Astrocyte (in vitro differentiated cells and primary cell): ENCODE measurements at regions not wholly inside any gene's neighbourhood (a gene's known extent, or its start where the extent isn't known, plus 50 kb on each side); places are given as distances from the start of the nearest gene placed in this dataset.

Source experiments
- DNase-seq: peaks from one replicate; pipeline ENCODE4 v3.0.0-alpha.2; 2010; ENCODE audit warnings: low read depth
- FAIRE-seq: peaks from 2 replicates; lab custom pipeline; 2011; peaks lifted over from hg19 to GRCh38; lab: Jason Lieb, UNC
- H2AFZ ChIP-seq: 2 replicates; pipeline ENCODE4 v1.6.0; 2012; ENCODE audit warnings: low read depth, low read length, inconsistent platforms
- H3K27ac ChIP-seq: 2 replicates; pipeline ENCODE4 v1.5.1; 2011; ENCODE audit warnings: low read depth, low read length, inconsistent platforms
- H3K27me3 ChIP-seq: 2 replicates; pipeline ENCODE4 v1.6.0; 2011; ENCODE audit warnings: low read length, inconsistent platforms; ENCODE audit not compliant: insufficient read depth
- H3K36me3 ChIP-seq: 2 replicates; pipeline ENCODE4 v1.5.1; 2011; ENCODE audit warnings: low read length, inconsistent platforms; ENCODE audit not compliant: insufficient read depth
- H3K4me1 ChIP-seq: 2 replicates; pipeline ENCODE4 v1.5.1; 2011; ENCODE audit warnings: low read length, inconsistent platforms; ENCODE audit not compliant: insufficient read depth
- H3K4me2 ChIP-seq: 2 replicates; pipeline ENCODE4 v1.6.0; 2012; ENCODE audit warnings: low read length, inconsistent platforms
- H3K4me3 ChIP-seq: 2 replicates; pipeline ENCODE4 v1.5.1; 2011; ENCODE audit warnings: low read depth, mild to moderate bottlenecking, low read length, inconsistent platforms; ENCODE audit not compliant: insufficient read depth
- H3K79me2 ChIP-seq: 2 replicates; pipeline ENCODE4 v1.6.0; 2012; ENCODE audit warnings: mild to moderate bottlenecking, low read length, inconsistent platforms; ENCODE audit not compliant: insufficient read depth
- H3K9ac ChIP-seq: 2 replicates; pipeline ENCODE4 v1.6.0; 2012; ENCODE audit warnings: mild to moderate bottlenecking, low read length, inconsistent platforms
- H3K9me3 ChIP-seq: 2 replicates; pipeline ENCODE4 v1.5.1; 2012; ENCODE audit warnings: low read depth, mild to moderate bottlenecking, low read length, inconsistent platforms; ENCODE audit not compliant: insufficient read depth
- H4K20me1 ChIP-seq: 2 replicates; pipeline ENCODE4 v1.6.0; 2012; ENCODE audit warnings: low read length, inconsistent platforms; ENCODE audit not compliant: insufficient read depth
- H3K27ac Mint-ChIP-seq: one replicate; pipeline ENCODE4 v1.8.0; 2021; ENCODE audit warnings: mild to moderate bottlenecking, mixed read lengths; ENCODE audit not compliant: unreplicated experiment
- H3K27me3 Mint-ChIP-seq: one replicate; pipeline ENCODE4 v1.8.0; 2021; ENCODE audit warnings: low read depth, mixed read lengths; ENCODE audit not compliant: unreplicated experiment
- H3K36me3 Mint-ChIP-seq: one replicate; pipeline ENCODE4 v1.8.0; 2021; ENCODE audit warnings: low read depth, mixed read lengths; ENCODE audit not compliant: unreplicated experiment
- H3K4me1 Mint-ChIP-seq: one replicate; pipeline ENCODE4 v1.8.0; 2021; ENCODE audit warnings: low read depth, mixed read lengths; ENCODE audit not compliant: unreplicated experiment
- H3K4me3 Mint-ChIP-seq: one replicate; pipeline ENCODE4 v1.8.0; 2021; ENCODE audit warnings: mild to moderate bottlenecking, moderate library complexity, mixed read lengths; ENCODE audit not compliant: unreplicated experiment
- H3K9me3 Mint-ChIP-seq: one replicate; pipeline ENCODE4 v1.8.0; 2021; ENCODE audit warnings: mild to moderate bottlenecking, mixed read lengths; ENCODE audit not compliant: unreplicated experiment
- CTCF ChIP-seq: IDR thresholded peaks from 2 replicates; pipeline ENCODE4 v1.5.1; 2011; ENCODE audit warnings: low read depth, mild to moderate bottlenecking, inconsistent platforms, low read length, moderate library complexity; ENCODE audit not compliant: insufficient read depth
- EZH2 ChIP-seq: IDR thresholded peaks from 2 replicates; pipeline ENCODE4 v1.6.1; 2012; ENCODE audit warnings: mild to moderate bottlenecking, low read length, inconsistent platforms; ENCODE audit not compliant: insufficient read depth

GRCh38 chr9:31671011-31671410 lies 713.4 kb upstream of the ACO1 start:
- FAIRE-seq (no peak), DNase-seq (no peak)
- H3K27ac Mint-ChIP-seq: no peak overlapping the region
- no peaks in the 10 kb centered on the region for H4K20me1 ChIP-seq
- H3K9me3 Mint-ChIP-seq: no peaks in the 10 kb centered on the region
- no peak overlapping the region for H3K4me3 Mint-ChIP-seq
- no peaks in the 10 kb centered on the region for H3K36me3 Mint-ChIP-seq
- no peaks in the 10 kb centered on the region for H3K27me3 Mint-ChIP-seq
- no peaks in the 10 kb centered on the region for H3K4me1 Mint-ChIP-seq
- no peaks in the 10 kb centered on the region for H3K9me3 ChIP-seq
- H3K36me3 ChIP-seq: no peaks in the 10 kb centered on the region
- no peak overlapping the region for H3K9ac ChIP-seq
- TF ChIP-seq EZH2: no peak
- TF ChIP-seq CTCF: no peak
- H3K4me3 ChIP-seq: no peak overlapping the region
- H3K4me2 ChIP-seq: no peak overlapping the region
- H3K27ac ChIP-seq: no peak overlapping the region
- no peaks in the 10 kb centered on the region for H3K27me3 ChIP-seq
- no peak overlapping the region for H2AFZ ChIP-seq
- no peaks in the 10 kb centered on the region for H3K79me2 ChIP-seq
- no peaks in the 10 kb centered on the region for H3K4me1 ChIP-seq

DNA sequence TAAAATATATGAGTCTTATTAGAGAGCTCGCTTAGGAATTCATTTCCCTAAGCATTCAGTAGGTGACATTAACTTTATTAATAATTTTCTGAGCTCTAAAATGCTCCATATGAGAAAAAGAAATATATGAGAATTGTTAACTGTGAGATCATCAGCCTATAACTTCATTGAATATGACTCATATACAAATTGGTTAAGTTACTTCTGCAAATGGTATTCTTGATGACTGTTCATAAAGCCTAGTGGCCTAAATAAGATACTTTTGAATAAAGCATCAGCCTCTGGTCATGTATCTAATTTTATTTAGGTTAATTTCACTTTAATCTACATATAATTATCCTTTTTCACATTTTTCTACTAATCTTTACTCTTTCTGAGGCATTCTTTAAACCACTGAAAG lies 710.2 kb upstream of the ACO1 start:
- Histone ChIP-seq H3K9me3 (no peaks in the 10 kb centered on the region), H3K36me3 (no peaks in the 10 kb centered on the region), H3K27me3 (no peaks in the 10 kb centered on the region), H3K27ac (no peak overlapping the region), H3K4me3 (no peak overlapping the region), H4K20me1 (no peaks in the 10 kb centered on the region), H3K79me2 (no peaks in the 10 kb centered on the region), H3K9ac (no peak overlapping the region), H3K4me2 (no peak overlapping the region), H3K4me1 (no peaks in the 10 kb centered on the region), H2AFZ (no peak overlapping the region)
- Mint-ChIP-seq H3K4me3 (no peak overlapping the region), H3K36me3 (no peaks in the 10 kb centered on the region), H3K4me1 (no peaks in the 10 kb centered on the region), H3K27ac (no peak overlapping the region), H3K9me3 (no peaks in the 10 kb centered on the region), H3K27me3 (no peaks in the 10 kb centered on the region)
- DNase-seq (peak; percentile 6), FAIRE-seq (no peak)
- TF ChIP-seq CTCF (no peak), EZH2 (no peak)

GRCh38 chr9:31677415-31677814 lies 707.0 kb upstream of the ACO1 start:
- H3K4me3 Mint-ChIP-seq: no peak overlapping the region
- DNase-seq (no peak), FAIRE-seq (no peak)
- H3K36me3 Mint-ChIP-seq: no peaks in the 10 kb centered on the region
- Histone ChIP-seq H3K4me2 (no peak overlapping the region), H3K27me3 (no peaks in the 10 kb centered on the region), H3K9ac (no peak overlapping the region), H3K27ac (no peak overlapping the region), H3K9me3 (no peaks in the 10 kb centered on the region), H2AFZ (no peak overlapping the region), H3K79me2 (no peaks in the 10 kb centered on the region), H3K36me3 (no peaks in the 10 kb centered on the region), H3K4me1 (no peaks in the 10 kb centered on the region), H4K20me1 (no peaks in the 10 kb centered on the region), H3K4me3 (no peak overlapping the region)
- no peak for TF ChIP-seq CTCF
- no peaks in the 10 kb centered on the region for H3K9me3 Mint-ChIP-seq
- H3K27me3 Mint-ChIP-seq: no peaks in the 10 kb centered on the region
- H3K27ac Mint-ChIP-seq: no peak overlapping the region
- H3K4me1 Mint-ChIP-seq: peaks cover 6% of the 10 kb centered on the region
